Coronary artery (tissue), 2 donors: ENCODE measurements at regions not wholly inside any gene's neighbourhood (a gene's known extent, or its start where the extent isn't known, plus 50 kb on each side); places are given as distances from the start of the nearest gene placed in this dataset.

ENCODE experiments used
- DNase-seq: peaks from one replicate; pipeline ENCODE4 v3.0.0-alpha.2; 2017; ENCODE audit warnings: low spot score
- H3K27ac ChIP-seq, 2 donors: fragments of 200-600 bp; sonication (generic); one replicate each; pipeline ENCODE4 v1.5.1; 2016 to 2019
- H3K4me3 ChIP-seq: fragments of 200-600 bp; sonication (generic); 2 replicates; pipeline ENCODE4 v1.5.1; 2016; ENCODE audit warnings: mild to moderate bottlenecking, moderate library complexity
- TF ChIP-seq, protein P1 (sequence below): fragments of 200-600 bp; sonication (generic); IDR thresholded peaks from one replicate; pipeline ENCODE4 v1.5.1; 2019; ENCODE audit warnings: antibody characterized with exemption

DNA sequence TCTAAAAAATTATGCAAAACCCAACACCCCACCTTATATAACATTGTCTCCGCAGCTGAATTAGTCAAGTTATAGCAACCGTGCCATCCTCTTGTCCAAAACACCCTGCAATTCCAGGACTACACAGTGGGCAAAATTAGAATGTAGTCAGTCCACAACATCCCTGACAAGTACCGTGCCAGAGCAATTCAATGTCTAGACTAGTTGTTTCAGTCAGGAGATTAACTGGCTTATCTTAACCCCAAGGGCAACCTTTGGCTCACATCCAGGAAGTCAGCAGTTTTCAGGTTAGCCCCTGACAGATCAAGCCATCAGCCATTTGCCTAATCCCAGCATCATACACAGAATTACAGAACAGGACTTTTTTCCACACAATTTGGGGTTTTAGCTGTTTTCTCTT, 240.8 kb upstream of the TMEM161B start:
- no peak overlapping the region for H3K27ac ChIP-seq
- no peak for DNase-seq
- H3K4me3 ChIP-seq = no peak overlapping the region
- TF ChIP-seq, protein P1, sequence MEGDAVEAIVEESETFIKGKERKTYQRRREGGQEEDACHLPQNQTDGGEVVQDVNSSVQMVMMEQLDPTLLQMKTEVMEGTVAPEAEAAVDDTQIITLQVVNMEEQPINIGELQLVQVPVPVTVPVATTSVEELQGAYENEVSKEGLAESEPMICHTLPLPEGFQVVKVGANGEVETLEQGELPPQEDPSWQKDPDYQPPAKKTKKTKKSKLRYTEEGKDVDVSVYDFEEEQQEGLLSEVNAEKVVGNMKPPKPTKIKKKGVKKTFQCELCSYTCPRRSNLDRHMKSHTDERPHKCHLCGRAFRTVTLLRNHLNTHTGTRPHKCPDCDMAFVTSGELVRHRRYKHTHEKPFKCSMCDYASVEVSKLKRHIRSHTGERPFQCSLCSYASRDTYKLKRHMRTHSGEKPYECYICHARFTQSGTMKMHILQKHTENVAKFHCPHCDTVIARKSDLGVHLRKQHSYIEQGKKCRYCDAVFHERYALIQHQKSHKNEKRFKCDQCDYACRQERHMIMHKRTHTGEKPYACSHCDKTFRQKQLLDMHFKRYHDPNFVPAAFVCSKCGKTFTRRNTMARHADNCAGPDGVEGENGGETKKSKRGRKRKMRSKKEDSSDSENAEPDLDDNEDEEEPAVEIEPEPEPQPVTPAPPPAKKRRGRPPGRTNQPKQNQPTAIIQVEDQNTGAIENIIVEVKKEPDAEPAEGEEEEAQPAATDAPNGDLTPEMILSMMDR = no peak

DNA sequence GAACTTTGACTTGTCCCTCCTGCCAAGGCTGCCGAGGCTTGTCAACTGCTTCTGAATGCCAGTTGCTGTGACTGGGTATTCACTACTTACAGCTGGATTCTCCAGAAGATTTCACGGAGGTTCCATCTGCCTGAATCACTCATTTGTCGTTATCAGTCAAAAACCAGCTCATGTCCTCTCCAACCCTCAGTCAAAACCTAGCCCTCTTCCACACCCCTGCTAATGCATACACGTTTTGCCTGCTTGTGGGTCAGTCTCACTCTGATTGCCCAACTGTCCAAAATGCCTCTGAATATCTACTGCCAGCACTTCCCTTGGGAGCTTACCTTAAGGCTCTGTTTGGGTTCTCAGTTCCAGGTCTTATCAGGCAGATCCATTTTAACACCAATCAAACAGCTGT, 238.6 kb upstream of the TMEM161B start:
- no peak for DNase-seq
- TF ChIP-seq, protein P1 = no peak
- Histone ChIP-seq H3K27ac (no peak overlapping the region), H3K4me3 (no peak overlapping the region)

DNA sequence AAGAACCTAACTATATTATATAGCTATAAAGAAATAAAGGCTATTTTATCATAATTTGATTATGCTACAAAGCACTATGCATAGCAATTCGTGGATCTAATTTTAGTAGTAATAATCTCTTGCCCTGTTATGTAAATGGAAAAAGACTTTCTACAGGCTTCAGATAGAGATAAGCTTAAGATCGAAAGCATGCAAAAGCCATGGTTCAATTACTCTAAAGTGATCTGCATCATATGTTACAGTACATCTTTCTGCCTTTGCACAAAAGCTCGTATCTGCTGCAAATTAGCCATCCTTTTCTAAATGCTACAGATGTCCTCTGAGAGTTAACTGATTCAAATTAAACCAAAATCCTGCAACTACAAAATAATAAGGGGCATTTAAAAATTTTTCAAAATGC, 234.8 kb upstream of the TMEM161B start:
- no peak overlapping the region for H3K4me3 ChIP-seq
- no peak for DNase-seq
- TF ChIP-seq, protein P1 = no peak
- H3K27ac ChIP-seq = no peak overlapping the region

DNA sequence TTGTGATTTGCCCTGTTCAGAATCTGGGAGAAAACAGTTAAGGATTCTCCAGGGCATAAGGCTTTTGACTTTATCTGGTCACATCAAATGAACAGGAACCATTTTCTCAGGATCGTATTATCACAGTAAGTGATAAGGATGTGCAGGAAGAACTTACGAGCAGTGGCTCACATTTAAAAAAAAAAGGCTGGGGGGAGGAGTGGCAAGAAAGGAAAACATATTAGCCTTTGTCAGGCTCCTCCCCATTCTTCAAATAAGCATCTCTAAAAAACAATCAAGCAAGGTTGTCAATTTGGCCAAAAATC, 234.3 kb upstream of the TMEM161B start:
- Histone ChIP-seq H3K27ac (no peak overlapping the region), H3K4me3 (peak overlapping the region; percentile 63)
- no peak for DNase-seq
- TF ChIP-seq, protein P1 = no peak

DNA sequence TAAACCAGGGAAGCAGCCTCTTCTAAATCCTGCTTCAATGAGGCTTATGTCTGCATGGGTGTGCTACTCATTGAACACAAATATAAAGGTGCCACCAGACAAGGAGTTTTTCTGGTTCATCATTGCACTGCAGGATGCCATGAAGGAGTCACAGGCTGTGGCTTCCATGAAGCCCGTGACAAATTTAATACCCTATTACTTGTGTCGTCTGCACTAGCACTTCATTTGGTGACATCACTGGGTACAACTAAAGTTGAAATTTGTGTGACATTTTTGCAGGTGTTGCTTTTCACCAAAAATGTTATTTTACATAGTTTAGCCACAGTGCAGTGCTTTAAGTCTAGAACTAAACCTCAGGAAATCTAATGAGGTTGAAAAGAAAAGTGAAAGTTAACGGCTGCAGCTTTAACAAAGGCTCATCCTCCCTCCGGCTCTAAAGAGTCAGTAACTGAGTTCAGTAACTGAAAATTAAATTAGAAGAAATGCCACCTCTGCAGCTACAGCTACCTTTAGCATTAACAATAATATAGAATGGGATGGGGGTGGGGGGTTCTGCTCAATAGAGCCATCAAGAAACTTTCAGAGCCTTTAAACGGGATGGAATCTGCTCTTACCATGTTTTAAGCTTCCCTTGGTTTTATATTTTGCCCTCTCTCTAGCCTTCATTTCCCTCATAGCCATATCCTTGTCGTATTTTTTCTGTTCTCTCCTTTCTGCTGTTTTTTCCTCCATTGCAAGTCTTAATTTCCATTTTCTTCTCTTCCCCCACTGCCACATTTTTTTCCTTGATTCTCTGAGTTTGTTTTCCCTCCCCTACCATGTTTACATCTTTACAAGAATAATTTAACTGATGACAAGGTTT, 233.8 kb upstream of the TMEM161B start:
- peak overlapping the region; percentile 63 for H3K4me3 ChIP-seq

DNA sequence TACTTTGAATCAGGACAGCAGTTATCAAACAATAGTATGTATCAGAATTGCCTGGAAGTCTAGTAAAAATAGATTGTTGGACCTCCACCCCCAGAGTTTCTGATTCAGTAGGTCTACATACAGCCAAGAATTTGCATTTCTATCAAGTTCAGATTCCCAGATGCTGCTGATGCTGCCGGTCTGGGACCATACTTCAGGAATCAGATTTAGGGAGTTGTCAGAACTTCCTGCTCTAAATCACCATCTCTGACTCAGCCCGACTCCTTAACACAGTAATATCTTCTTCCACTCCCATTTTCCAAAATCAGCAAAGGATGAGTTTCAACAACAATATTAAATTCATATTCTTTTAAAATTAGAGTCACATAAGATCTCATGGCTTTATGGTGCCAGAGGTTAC, 227.2 kb upstream of the TMEM161B start:
- DNase-seq = no peak
- TF ChIP-seq, protein P1 = no peak

More for the DNA sequence above, 233.8 kb upstream of the TMEM161B start:
- H3K27ac ChIP-seq = no peak overlapping the region
- no peak for DNase-seq
- TF ChIP-seq, protein P1 = no peak

DNA sequence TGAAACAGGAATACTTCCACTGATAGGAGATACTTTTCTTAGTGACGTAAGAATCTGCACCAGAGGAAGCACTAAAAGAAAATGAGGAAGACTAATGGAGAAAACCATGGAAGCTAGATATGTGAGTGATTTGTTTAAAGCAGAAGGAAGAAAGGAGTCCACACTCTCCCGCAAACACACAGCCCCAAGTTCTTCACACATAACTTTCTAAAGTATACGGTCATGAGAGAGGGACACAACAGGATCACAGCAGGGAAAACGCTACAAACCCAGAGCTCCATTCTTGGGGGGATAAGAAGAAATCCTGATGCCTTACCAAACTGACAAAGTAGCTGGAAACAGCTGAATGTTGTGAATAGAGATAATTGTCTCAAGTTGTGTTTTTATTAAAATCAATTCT, 222.2 kb upstream of the TMEM161B start:
- DNase-seq = no peak
- TF ChIP-seq, protein P1 = no peak
- H3K4me3 ChIP-seq = no peak overlapping the region
- H3K27ac ChIP-seq = no peak overlapping the region

More for the DNA sequence above, 227.2 kb upstream of the TMEM161B start:
- Histone ChIP-seq H3K27ac (no peak overlapping the region), H3K4me3 (no peak overlapping the region)
